GM18870 (cell line): ENCODE measurements at regions not wholly inside any gene's neighbourhood (a gene's known extent, or its start where the extent isn't known, plus 50 kb on each side); places are given as distances from the start of the nearest gene placed in this dataset.

Experiments
- ATAC-seq: cut with Tn5 transposase; IDR thresholded peaks from one replicate; pipeline ENCODE4 v1.9.1; 2021; ENCODE audit warnings: moderate library complexity; ENCODE audit not compliant: unreplicated experiment

DNA sequence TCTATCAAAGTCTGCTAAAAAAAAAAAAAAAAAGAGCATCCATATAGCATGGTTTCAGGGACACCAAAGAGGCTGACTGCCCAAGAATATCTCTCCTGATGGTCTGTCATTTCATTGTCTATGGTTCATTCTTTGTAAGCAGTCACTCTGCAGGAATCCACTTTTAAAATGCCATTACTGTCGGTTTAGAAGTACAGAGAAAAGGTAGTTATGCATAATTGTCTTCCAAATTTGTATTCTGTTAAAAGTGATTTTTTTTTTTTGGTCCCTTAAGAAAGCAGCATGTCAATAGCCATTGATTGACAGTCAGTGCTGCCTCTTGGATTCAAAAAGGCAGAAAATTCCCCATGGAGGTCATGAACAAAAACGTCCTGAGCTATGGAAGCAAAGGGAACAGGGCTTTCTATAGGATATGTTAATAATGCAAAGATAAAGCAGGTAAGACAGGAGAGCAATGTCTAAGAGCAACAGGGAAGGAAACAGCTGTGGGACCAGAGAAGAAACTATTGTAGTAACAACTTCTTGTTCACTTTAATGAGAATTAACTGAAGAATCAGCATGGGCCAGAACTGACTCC is 245.8 kb downstream of the TMX3 start:
- no peak for ATAC-seq

DNA sequence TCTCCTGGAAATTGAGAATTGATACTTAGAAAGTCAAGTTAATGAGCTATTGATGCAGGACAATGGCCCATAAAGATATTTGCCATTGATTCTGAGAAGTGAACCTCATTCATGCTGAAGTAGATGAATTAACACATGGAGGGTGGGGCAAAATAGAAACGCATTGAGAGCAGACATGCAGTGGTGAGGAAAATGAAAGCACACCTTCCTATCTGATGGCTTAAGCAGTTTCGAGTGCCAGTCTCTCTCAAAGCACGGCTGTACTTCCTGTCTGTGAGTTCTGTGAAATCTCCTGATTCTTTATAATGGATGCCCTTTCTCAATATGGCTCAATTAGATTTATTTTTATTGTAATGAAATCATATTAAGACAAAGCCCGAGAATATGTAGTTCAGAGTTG is 247.0 kb downstream of the TMX3 start:
- no peak for ATAC-seq

DNA sequence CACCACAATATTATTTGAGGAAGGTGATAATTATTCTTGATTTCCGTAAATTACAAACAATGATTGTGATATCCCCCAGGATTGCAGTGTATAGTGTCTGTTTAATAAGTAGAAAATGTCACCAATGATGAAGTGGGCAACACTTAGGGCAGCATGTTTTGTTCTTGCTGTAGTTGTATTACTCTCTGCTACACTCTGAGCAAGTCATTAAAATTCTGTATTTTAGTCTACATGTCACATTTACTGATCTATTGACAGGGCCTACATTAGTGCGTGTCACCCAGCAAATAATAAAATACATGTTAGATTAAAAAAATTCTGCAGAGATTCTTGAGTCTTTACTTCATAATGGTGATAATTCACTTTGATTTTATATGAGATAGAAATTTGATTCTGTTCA is 247.6 kb downstream of the TMX3 start:
- no peak for ATAC-seq

DNA sequence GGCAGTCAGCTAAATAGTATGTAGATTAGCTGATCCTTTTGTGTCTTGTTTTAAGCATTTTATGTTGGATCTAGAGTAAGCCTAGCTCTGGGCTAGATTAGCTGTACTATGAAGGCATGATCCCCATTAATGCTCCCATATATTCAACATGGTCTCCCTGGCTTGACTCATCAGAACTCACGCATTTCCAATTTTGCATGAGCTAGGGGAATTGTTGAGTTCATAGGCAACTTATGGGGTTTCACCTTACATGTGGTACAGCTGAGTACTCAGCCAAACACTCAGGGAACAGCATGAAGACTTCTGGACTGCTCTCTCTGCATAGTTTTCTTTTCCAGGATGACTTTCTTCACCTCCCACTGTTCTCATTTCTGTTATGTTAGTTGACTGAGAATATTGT is 248.2 kb downstream of the TMX3 start:
- no peak for ATAC-seq

DNA sequence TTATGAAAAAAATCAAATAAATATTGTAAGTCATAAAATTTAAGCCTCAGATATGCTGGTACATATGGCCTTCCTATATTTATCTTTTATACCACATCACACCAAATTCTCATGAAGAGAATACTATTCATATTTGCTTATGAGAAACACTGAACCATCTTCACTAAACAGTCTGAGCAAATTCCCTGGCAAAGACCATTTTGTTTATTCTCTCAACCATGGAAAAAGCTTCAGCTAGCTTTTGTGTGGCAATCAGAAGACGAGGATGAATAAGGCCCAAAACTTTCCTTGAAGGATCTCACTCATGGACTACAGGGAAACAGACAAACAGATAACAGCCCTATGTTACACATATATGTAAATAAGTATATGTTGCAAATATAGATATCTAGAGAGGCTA is 252.1 kb downstream of the TMX3 start:
- ATAC-seq: no peak

DNA sequence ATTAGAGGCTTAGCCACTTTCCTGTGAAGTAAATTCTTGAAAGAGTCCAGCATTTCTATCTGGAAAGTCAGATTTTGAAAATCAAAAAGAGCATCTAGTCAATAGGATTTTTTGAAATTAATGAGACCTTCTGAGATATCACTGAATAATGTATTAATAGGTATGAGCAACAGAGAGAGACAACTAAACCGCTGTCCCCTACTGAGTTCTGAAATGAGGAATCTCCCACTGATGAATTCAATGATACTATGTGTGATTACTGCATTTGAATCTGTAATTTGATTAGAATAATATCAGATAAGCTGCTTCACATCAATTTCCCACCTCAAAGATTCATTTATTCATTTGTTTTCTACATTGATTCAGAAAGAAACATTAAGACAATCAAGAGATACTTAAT is 252.8 kb downstream of the TMX3 start:
- no peak for ATAC-seq

DNA sequence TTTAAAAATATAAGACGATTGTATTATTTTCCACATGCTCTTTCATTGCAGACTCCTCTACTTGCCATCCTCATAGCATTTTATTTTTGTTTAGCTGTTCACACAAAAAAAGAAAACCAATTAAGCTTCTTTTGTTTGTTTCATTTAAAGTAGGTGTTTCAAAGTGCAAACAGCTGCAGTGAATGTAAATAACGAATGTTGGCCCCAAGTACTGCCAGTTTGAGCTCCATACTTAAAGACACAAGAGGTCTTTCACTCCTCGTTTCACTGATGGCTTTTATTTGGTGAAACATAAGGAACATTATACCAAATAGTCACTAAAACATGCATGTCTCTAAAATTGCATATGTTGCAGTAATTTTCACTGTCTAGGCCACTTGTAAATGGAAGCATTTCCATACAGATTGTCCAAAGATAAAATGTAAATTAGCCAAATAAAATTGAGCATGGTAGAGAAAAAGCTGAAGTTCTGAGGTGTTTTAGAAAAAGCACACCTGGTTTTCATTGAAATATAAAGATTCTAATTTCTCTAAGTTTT is 253.4 kb downstream of the TMX3 start:
- no peak for ATAC-seq

DNA sequence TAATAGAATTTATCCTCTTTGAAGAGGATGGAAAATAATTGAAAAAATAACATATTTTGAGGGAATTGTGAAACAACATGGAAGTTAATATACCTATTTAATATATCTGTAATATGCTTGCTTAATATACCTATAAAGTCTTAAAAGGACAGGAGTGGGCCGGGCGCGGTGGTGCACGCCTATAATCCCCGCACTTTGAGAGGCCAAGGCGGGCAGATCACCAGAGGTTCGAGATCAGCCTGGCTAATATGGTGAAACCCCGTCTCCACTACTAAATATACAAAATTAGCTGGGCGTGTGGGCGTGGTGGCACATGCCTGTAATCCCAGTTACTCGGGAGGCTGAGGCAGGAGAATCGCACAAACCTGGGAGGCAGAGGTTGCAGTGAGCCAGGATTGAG is 254.9 kb downstream of the TMX3 start:
- no peak for ATAC-seq

DNA sequence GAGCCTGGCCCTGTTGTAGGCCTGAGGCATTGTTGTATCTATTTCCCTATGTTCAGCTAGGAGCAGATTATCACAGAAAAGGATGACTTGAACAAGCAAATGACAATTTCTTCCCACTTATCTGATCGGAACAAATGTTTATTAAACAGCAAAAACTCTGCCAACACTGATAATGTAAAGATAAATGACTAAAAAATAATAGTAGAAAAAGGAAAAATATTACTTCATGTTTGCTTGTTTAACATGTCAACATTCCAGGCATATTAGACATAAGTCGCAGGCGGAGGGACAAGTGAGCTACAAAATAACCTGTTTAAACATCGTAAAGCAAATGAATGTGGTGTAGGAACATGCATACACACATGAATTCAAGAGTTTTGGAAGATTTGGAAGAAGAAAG is 257.9 kb downstream of the TMX3 start:
- ATAC-seq: no peak

DNA sequence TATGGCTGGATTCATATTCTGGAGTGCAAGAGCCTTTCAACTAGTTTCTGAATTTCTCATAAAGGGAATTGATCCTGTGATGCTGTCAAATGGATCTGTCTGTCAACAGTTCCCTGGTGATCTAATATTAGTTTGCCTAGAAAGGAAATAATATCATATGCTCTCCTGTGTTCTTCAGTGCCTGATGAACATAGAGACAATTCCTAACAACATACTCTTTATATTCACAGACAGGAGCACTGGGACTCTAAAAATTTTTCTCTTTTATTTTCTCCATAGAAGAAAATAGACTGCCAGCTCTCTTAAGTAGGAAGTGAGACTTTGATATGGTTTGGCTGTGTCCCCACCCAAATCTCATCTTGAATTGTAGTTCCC is 259.7 kb downstream of the TMX3 start:
- no peak for ATAC-seq

DNA sequence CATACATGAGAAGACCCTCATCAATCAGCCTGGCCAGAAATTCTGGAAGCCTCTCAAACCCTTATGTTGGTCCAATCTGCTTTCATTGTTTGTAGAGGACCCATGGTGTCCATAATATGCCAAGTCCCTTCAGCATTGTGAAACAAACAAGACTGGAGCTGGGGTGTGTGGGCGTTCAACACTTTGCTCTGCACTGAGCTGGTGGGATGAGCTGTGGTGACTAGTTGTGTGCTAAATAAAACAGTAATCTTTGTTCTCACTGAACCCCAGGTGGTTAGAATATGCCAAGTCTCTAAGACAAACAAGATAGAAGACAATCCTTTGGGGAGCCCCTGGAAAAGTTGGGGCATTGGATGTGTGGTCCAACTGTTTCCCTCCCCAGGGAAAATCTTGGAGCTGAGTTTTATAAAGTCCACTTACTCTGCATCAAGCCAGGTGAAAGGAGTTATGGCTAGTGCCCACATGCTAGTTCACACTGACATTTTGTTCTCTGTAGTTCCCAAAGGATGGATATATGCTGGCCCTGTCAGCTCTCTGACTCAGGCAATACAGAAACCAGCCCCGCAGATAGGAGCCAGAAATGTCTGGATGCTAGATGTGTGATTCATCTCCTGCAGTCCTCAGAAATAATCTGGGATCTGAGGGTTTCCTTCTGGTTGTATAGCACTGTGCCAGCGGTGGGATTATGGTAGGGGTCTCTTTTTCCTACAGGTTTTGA is 260.2 kb downstream of the TMX3 start:
- ATAC-seq: no peak

DNA sequence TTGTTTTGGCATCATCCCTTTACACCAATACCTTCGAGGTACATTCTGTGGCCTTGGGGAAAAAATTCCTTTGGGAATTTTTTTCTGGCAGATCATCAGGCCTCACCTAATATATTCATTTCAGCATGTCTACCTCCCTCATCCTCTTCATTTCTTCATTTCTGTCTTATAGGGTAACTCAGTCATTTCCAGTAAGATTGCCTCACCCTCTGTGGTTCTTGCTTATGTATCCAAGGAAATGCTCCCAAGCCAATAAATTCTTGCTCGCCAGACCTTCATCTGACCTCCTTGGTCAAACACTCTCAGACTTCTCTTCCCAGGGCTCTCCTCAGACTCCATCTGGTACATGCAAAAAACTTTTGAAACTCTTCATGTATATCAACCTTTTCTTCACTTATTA is 265.6 kb downstream of the TMX3 start:
- no peak for ATAC-seq

DNA sequence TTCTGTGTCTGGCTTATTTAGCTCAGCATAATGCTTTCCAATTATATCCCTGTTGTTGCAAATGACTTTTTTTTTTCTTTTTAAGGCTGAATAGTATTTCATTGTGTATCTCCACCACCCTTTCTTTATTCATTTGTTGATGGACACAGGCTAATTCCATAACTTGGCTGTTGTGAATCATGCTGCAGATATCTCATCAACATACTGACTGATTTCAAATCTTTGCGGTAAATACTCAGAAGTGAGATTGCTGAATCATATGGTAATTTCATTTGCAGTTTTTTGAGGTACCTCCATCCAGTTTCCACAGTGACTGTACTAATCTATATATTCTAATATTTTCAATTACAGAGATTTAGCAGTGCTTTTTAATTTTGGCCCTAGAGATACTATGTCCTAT is 266.2 kb downstream of the TMX3 start:
- ATAC-seq: no peak

DNA sequence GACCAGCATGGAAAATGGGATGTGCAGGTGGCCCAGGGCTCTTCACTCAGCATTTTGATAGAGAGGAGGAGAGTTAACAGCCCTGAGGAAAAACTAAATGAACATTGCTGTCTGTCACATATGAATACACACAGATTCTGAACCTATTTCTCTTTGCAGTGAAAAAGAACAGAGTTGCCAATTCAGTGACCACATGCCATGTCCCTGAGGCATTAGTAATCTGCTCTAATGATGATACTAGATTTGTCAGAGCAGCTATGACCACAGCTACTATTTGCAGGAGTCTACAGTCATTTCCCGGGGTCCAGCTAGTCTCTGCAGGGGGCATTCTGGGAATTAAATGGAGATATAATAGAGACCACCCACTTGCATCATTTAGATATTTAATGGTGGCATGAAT is 267.6 kb downstream of the TMX3 start:
- ATAC-seq: no peak

DNA sequence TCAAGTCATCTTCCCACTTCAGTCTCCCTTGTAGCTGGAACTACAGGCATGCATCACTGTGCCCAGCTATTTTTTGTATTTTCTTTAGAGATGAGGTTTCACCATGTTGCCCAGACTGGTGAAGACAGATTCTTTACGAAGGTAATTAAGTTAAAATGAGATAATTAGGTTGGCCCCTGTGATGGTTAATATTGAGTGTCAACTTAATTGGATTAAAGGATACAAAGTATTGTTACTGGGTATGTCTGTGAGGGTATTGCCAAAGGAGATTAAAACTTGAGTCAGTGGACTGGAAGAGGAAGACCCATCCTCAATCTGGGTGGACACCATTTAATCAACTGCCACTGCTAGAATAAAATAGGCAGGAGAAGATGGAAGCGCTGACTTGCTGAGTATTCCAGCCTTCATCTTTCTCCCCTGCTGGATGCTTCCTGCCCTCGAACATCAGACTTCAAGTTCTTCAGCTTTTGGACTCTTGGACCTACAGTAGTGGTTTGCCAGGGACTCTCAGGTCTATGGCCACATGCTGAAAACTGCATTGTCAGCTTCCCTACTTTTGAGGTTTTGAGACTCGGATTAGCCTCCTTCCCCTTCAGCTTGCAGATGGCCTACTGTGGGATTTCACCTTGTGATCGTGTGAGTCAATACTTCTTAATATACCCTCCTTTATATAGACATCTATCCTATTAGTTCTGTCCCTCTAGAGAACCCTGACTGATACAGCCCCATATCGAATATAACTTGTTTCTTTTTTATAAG is 269.1 kb downstream of the TMX3 start:
- ATAC-seq: no peak

DNA sequence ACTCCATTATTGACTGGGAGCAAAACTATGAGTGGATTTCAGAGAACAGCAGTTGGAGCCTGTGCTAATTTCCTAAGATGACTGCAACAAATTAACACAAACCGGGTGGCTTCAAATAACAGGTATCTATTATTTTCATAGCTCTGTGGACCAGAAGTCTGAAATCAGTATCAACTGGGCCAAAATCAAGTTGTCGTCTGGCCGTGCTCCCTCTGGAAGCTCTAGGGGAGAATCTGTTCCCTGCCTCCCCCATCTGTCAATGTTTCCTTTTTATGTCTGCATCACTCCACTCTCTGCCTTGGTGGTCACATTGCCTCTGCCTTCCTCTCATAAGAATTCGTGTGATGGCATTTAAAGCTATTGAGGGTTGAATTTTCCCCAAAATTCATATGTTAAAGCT is 269.8 kb downstream of the TMX3 start:
- no peak for ATAC-seq

DNA sequence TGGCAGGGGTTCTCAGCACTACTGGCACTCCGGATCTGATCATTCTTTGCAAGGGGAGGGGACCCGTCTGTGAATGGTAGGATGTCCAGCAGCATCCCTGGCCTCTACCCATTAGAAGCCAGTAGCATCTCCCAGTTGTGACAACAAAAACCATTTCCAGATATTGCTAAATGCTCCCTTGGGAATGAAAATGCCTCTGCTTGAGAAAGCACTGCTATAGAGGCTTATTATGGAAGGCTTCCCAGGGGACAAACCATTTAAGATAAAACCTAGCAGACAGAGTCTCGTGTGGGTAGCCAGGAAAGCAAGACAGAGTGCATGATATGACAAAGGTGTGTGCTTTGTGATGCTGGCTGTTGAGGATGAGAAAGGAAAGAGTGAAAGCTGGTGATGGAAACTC is 273.7 kb downstream of the TMX3 start:
- no peak for ATAC-seq

DNA sequence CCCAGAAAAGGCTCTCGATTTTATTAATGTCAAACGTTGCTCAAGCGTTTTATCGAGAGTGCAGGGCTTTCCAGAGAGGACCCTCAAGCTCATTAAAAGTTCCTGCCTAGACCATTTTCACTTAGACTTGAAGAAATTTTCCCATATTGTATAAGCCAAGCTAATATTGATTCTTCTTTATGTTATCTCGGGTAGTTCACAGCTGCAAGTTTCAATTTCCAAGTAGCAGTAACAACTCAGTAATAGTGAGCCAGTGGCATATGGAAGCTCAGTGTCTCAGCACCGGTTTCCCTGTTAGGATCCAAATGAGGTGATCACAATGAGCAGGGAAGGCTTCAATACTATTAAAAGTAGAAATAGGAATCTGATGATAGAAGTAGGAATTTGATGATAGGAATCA is 274.5 kb downstream of the TMX3 start:
- no peak for ATAC-seq

DNA sequence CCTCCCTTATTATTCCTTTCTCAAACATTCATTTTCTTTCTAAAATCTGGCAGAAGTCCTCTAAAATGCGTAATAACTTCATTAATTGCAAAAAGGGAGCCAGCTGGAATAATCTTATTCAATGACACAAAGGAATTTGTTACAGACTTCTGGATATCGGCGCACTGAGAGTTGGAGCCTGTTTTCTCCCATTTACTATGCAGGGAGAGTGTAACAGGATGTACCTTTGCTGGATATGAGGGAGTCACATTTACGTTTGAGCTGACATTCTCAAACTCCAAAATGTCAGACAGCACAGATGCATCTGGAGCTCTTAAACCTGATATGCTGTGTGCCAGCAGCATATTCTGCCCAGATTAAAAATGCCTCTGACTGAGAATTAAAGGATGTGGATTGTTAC is 275.3 kb downstream of the TMX3 start:
- no peak for ATAC-seq

DNA sequence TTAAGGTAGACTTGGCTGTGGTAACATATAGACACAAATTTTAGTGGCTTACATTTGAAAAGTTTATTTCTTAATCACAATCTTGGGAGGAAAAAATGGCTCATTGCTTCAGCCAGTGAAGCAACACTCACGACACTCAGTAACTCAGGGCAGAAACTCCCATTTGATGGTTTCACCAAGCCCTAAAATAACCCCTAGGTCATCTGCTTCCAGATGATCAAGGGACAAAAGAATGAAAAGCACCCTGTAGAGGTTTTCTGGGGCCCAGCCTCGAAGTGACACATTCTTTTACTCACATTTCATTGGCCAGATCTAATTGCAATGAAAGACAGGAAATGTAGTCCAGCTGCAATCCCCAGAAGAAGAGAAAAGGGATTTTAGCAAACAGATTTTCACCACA is 275.9 kb downstream of the TMX3 start:
- ATAC-seq: no peak

DNA sequence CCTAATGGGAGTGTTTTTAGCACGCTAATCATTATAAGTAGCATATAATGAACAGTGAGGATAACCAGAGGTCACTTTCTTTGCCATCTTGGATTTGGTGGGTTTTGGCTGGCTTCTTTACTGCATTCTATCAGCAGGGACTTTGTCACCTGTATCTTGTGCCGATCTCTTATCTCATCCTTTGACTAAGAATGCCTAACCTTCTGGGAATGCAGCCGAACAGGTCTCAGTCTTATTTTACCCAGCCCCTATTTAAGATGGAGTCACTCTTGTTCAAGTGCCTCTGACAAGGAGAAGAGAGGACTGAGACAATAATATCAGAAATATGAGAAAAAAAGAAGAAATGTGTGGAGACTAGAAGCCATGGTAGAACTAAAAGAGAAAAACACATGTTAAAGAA is 276.4 kb downstream of the TMX3 start:
- no peak for ATAC-seq

DNA sequence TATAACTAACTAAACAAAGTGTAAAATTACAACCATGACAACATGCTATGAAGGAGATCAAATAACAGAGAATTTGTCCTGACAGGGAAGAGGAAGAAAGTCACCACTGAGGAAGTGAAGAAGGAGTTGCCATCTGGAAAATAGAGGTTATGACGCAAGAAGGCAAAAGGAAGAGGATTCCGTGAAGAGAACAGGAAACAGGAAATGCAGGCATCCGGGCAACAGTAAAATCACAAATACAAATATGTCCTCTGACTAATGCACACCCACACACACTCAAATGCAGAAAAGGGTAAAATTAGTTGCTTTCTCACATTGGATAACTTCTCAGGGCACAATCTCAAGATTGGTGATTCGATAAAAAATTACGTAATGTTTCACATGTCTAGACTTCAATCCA is 278.4 kb downstream of the TMX3 start:
- ATAC-seq: no peak
